NCI-H345 (cell line): ENCODE measurements at regions not wholly inside any gene's neighbourhood (a gene's known extent, or its start where the extent isn't known, plus 50 kb on each side); places are given as distances from the start of the nearest gene placed in this dataset.

ENCODE experiments used
- DNase-seq: peaks from one replicate; lab custom pipeline; 2025; lab: John Stamatoyannopoulos, UW

- DNase-seq: no peak
Measured at GRCh38 chr10:62710182-62710581, 94.3 kb upstream of the ADO start.

GRCh38 chr10:62715383-62715782, 89.1 kb upstream of the ADO start:
- DNase-seq: no peak

- DNase-seq: no peak
Measured at GRCh38 chr10:62718585-62718984, 85.9 kb upstream of the ADO start.

GRCh38 chr10:62719061-62719460, 85.5 kb upstream of the ADO start:
- DNase-seq: no peak

GRCh38 chr10:62721687-62722086, 82.8 kb upstream of the ADO start:
- no peak for DNase-seq

- DNase-seq: no peak
Measured at GRCh38 chr10:62723375-62723774, 81.1 kb upstream of the ADO start.

- DNase-seq: no peak
Measured at GRCh38 chr10:62724465-62724864, 80.1 kb upstream of the ADO start.

GRCh38 chr10:62726142-62726541, 78.4 kb upstream of the ADO start:
- DNase-seq: no peak

- no peak for DNase-seq
Measured at GRCh38 chr10:62726638-62727037, 77.9 kb upstream of the ADO start.

GRCh38 chr10:62727934-62728333, 76.6 kb upstream of the ADO start:
- no peak for DNase-seq

GRCh38 chr10:62728479-62728878, 76.0 kb upstream of the ADO start:
- DNase-seq: no peak

- DNase-seq: no peak
Measured at GRCh38 chr10:62732841-62733653, 71.5 kb upstream of the ADO start.

- DNase-seq: no peak
Measured at GRCh38 chr10:62733654-62734293, 70.7 kb upstream of the ADO start.

- DNase-seq: no peak
Measured at GRCh38 chr10:62734781-62735463, 69.6 kb upstream of the ADO start.

GRCh38 chr10:62735464-62736167, 68.9 kb upstream of the ADO start:
- no peak for DNase-seq

GRCh38 chr10:62736168-62736546, 68.4 kb upstream of the ADO start:
- no peak for DNase-seq

- no peak for DNase-seq
Measured at GRCh38 chr10:62738916-62739315, 65.6 kb upstream of the ADO start.

GRCh38 chr10:62740885-62741745, 63.4 kb upstream of the ADO start:
- DNase-seq: no peak

GRCh38 chr10:62741996-62742395, 62.5 kb upstream of the ADO start:
- DNase-seq: no peak

GRCh38 chr10:62742536-62743061, 61.9 kb upstream of the ADO start:
- no peak for DNase-seq

GRCh38 chr10:62744136-62744535, 60.4 kb upstream of the ADO start:
- DNase-seq: no peak
